HG03575 (cell line): ENCODE measurements at regions not wholly inside any gene's neighbourhood (a gene's known extent, or its start where the extent isn't known, plus 50 kb on each side); places are given as distances from the start of the nearest gene placed in this dataset.
"Not testable (repeated sequence)": the region's sequence is repeated elsewhere in the genome, so short reads cannot be mapped to it uniquely, and the experiment has no call there.

Experiments
- ATAC-seq: cut with Tn5 transposase; IDR thresholded peaks from one replicate; pipeline ENCODE4 v1.9.1; 2021; ENCODE audit not compliant: unreplicated experiment, insufficient number of reproducible peaks, low FRiP score; ENCODE audit errors: extremely low read depth

DNA sequence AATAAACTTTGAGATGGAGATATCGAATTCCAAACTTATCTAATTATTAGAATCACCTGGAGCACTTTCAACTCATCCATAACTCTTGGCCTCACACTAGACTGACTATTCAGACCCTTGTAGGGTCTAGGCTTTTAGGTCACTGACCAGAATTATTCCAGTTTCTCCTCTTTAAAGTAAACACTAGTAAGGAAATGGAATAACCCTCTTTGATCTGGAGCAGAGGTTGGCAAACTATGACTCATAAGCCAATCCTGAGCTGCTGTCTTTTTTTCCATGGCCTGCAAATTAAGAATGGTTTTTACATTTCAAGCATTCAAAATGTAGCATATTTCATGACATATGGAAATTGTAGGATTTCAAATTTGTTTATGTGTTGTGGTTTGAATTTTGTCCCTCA lies 1601.9 kb downstream of the REEP3 start:
- ATAC-seq, result no peak

DNA sequence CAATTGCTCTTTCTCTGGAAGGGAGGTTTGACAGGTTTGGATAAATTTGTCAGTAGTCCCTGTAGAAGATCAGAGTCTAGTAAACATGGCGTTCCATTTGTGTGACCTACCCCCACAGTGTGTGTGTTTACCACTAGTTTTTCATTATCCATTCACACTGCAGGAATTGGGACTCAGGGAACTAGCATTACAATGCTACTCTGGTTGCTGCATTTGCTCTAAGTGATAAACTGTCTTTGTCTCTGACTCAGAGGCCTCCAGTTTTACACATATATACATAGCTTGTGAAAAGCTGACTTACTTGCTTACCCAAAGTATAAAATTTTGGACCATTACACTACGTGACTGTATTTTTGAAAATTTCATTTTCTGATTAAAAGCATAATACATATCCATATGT lies 1604.0 kb downstream of the REEP3 start:
- no peak for ATAC-seq

DNA sequence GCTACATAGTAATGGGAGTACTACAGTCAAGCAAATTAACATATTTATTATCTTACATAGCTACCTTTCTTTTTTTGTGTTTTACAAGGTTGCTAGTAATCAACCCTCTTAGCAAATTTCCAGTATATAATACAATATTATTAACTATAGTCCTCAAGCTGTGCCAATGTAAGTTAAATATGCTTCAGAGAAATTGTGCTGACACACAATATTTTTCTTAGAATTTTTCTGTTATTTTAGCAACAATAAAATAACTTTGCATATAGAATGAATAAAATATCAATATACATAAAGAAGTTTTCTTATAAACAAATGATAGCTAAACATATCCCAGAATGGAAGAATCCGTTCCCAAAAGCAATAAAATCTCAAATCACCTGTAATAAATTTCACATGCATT lies 1605.1 kb downstream of the REEP3 start:
- no peak for ATAC-seq

DNA sequence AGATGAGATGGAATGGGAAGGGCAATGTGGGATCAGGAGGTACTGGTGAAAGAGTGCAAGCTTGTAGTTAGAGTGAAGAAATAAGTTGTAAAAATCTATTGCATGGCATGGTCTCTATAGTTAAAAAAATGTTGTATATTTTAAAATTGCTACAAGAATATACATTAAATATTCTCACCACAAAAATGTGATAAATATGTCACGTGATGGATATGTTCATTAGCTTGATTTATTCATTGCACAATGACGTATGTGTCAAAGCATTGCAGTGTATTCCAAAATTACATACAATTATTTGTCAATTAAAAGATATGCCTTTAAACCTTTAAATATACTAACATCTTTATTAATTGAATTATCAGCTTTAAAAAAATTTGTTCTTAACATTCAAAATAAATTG lies 1607.1 kb downstream of the REEP3 start:
- no peak for ATAC-seq

DNA sequence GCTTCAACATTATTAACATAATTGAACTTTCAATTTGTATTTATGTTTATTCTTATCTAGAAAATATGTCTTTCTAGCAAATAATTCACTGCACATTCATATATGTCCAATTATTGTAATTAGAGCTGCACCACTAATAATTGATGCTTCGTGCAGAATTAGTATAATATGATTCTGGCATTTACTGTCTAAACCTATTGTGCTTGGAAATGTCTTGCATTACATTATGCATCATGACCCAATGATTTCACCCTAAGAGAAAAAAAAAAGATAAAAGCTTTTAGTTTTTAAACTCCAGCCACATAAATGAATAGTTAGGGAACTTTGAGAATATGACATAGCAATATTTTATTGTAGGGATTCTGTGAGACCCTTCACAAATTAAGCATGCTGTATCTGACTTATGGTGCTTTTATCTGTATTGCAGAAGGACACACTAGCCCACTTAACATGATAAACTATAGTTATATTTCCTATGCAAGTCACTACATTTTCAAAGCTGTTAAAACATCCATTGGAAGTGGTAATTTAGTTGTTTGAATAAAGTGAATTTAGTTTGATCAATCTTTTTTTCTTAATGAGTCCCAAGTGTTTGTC lies 1609.1 kb downstream of the REEP3 start:
- no peak for ATAC-seq

DNA sequence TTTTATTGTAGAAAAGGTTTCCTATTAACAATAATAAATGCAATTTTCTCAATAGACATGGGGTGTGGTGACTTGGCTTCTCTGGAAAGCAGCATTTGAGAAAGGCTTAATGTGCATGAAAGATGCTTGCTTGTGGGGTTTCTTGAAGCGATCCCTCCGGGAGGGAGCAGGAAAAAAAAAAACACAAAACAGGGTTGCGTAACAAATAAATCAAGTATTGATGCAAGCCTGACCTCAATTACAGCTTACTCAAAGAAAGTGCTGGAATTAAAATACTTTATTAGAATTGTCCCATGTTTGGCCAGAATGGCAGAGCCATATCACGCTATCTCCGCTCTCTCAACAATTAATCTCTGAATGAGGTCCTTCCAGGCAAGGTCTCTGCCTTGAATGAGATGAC lies 1612.5 kb downstream of the REEP3 start:
- ATAC-seq, result no peak

DNA sequence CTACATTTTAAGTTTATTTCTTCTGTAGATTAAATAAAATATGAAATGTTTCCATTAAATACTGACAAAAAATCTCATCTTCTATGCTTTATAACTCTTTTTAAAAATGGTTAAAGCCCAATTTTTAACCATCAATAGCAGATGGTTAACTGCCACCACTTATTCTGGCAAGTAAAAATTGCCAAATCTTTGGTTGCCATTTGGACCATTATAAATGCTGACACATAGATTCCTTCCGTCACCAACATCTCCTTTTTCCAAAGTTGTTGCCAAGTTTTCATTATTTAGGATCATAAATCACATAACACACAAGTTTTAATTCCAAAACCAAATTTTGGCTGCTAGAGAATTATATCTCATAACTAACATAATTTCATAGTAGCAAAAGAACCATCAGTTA lies 1614.3 kb downstream of the REEP3 start:
- ATAC-seq, result no peak

DNA sequence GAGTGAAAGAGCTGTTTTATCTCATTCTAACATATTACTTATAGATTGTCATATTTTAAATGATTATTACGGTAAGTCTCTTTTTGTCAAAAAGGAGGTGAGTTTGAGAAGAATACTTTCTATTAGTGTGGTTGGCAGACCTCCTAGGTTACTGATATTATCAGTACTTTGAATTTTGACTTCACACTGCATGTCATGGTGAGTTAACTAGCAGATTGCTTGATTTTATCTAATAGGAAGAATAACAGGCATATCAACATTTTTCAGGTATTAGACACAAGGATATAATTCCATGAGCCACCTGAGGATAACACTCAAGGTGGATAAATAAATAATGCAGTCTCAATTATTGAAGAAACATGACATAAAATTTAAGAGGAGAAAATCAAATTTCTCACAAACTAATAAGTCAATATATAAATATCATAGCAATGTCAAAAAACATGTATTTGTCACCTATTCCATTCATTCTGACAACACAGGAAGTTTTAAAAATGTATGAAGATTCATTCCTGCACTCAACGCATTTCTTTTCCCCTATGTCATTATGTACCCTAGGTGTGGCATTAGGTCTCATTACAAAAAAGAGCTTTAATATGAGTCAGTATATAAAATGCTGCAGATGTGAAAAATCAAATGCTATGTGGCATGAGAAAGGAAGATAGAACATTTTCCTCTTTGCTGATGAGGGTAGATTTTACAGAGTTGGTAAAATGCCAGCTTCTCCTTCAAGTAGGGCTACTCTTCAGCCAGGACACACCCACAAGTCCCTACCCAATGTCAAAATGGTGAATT lies 1621.6 kb downstream of the REEP3 start:
- ATAC-seq, result no peak

DNA sequence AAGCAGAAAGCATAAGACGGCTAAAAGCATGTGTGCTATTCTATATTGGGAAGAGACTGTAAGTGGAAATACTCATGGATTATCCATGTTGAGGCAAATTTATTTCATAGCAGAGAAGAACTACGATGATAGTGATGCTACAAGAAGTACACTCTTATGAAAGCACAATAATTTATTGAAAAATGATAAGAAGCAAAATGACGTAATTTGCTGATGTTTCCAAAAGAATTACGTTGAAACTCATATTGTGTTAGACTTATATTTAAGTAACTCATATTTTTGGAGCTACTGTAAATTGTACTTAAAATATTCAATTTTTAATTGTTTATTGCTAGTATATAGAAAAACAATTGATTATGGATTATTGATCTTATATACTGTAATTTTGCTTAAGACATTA lies 1622.5 kb downstream of the REEP3 start:
- ATAC-seq, result no peak

DNA sequence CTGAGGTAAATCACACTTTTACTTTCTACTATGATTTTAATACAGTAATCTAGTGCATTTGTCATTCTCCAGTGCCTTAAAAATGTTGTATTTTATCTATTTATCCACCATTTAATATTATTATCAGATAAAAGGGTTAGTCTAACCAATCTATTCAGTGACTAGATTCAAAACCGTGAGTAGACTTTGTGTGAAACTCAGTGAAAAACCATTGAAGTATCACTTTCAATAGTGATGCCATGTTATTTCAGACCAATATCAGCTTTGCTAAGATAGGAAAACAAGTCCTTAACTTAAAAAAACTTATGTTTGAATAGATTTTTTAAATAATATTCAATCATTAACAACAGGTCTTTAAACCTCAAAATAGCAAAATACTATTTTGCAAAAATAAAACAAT lies 1628.7 kb downstream of the REEP3 start:
- ATAC-seq, result no peak

DNA sequence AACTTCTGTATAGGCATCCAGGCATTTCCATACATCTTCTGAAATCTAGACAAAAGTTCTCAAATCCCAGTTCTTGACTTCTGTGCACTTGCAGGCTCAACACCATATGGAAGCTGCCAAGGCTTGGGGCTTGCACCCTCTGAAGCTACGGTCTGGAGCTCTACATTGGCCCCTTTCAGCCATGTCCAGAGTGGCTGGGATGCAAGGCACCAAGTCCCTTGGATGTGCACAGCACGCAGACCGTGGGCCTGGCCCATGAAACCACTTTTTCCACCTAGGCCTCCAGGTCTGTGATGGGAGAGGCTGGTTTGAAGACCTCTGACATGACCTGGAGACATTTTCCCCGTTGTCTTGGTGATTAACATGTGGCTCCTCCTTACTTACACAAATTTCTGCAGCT lies 1645.1 kb downstream of the REEP3 start:
- no peak for ATAC-seq

DNA sequence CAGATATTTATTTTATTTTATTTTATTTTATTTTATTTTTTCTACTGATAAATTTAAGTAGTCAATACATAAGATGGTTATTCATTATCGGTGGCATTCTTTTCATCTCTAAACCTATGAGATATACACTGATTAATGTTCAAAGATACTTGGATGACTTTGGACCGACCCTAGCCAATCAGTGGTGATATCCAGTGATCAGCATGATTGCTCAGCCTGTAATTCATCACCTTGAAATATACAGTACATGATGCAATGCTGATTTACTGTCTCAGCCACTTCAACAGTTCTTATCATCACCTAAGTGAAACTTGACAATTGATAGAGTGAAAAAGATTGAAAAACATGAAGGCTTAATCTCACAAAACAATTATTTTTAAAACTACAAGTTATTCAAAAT lies 1651.0 kb downstream of the REEP3 start:
- no peak for ATAC-seq

DNA sequence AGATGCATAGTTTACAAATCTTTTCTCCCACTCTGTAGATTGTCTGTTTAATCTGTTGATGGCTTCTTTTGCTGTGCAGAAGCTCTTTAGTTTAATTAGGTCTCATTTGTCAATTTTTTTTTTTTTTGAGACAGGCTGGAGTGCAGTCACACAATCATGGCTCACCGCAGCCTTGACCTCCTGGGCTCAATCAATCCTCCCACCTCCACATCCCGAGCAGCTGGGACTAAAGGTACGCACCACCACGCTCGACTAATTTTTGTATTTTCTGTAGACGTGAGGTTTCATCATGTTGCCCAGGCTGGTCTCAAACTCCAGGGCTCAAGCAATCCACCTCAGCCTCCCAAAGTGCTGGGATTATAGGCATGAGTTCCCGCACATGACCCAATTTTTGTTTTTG lies 1655.8 kb downstream of the REEP3 start:
- ATAC-seq, result no peak

DNA sequence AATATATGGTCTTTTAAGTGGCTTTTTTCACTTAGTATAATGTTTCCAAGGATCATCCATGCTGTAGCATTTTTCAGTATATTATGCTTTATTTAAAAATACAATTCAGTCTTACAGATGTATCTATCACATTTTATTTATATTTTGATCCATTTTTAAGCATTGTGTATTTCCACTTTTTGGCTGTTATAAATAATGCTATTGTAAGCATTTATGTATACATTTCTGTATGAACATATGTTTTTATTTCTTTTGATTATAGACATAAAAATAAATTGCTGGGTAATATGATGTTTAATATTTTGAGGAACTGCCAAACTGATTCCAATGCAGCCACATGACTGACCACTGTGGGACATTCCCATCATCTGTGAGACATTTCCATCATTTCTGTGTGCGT lies 1662.0 kb downstream of the REEP3 start:
- ATAC-seq, result no peak

DNA sequence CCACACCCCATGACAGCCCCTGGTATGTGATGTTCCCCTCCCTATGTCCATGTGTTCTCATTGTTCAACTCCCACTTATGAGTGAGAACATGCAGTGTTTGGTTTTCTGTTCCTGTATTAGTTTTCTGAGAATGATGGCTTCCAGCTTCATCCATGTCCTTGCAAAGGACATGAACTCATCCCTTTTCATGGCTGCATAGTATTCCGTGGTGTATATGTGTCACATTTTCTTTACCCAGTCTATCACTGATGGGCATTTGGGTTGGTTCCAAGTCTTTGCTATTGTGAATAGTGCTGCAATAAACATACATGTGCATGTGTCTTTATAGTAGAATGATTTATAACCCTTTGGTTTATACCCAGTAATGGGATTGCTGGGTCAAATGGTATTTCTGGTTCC lies 1665.5 kb downstream of the REEP3 start:
- ATAC-seq, result not testable (repeated sequence)

DNA sequence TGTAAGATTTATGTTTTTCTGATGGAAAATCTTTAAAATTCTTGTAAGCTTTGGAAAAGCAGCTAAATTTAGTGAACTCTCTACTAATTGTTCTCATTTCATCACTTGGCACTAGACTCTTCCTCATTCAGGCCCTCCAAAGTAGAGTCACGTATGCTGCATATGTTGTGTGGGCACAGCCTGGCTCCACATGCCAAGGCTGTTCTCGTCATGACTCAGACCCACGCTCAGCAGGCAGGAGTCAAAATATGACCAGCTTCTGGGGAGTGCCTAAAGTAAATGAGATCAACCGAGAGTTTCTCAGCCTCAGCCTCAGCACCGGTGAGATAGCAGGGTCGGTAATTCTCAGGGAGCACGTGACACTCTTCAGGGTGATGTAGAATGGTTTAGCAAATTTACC lies 1672.9 kb downstream of the REEP3 start:
- no peak for ATAC-seq

DNA sequence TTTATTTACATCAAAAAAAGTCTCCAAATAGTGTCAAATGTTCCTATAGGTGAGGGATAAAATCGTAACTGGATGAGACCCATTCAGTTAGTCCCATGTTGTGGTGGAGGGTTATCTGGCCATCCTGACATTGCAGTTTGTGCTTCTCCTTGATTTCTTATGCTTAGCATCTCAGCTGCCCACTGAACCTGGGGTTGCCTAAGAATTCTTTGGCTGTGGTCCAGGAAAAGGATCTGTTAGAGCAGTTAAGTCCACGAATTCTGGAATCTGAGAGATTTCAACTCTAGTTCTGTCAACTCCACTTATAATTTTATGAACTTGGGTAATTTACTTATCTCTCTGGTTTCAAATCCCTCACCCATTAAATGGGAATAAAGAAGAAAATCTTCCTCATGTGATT lies 1673.4 kb downstream of the REEP3 start:
- no peak for ATAC-seq

DNA sequence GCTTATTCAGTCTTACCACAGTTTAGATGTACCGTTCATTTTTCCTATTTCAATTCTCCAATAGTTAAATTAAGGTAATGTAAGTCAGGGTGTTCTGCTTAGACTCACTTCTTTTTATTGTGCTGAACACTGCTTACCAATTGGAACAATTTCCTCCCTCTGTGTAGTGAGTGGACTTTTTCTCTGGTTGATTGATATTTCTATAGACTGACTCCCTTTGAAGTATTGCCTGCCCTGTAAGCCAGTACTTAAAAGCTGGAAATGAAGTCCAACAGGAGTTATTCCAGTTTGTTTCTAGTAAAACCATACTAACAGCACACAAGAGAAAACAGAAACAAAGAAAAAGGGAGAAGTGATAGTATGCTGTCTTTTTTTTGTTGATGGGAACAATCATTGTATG lies 1674.9 kb downstream of the REEP3 start:
- ATAC-seq, result no peak

DNA sequence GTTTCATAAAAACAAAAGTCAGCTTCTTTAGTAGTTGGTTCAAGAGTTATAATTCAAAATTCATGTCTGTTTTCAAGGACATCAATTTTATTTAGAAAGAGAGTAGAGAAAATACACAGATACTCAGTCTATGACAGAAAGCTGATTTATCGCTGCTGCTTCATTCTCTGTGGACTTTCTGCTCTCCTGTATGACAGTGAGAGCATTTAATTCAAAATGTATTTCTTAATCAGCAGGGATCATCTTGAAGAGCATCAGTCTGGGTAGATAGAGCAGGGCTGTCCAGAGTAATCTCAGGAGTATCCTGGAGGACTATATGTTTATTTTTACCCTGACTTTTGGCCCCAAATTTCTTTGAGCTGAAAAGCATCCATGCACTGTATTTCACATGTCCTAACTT lies 1676.7 kb downstream of the REEP3 start:
- ATAC-seq, result no peak

DNA sequence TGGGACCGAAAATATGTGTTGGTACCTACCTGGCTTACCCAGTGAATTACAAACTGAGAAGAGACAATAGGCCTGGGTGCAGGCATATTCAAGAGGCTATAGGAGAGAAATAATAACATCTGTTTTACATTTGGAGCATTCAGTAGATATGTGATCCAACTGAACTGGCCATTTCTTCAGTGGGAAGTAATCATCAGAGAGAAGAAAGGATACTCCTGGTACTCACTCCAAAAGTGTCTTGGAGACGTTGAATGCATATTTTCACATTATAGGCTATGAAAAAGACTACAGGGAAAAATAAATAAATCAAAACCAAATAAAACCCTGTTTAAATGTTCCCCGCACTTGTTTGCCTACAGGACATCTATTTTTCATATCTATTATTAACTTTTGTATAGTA lies 1680.3 kb downstream of the REEP3 start:
- ATAC-seq, result no peak

DNA sequence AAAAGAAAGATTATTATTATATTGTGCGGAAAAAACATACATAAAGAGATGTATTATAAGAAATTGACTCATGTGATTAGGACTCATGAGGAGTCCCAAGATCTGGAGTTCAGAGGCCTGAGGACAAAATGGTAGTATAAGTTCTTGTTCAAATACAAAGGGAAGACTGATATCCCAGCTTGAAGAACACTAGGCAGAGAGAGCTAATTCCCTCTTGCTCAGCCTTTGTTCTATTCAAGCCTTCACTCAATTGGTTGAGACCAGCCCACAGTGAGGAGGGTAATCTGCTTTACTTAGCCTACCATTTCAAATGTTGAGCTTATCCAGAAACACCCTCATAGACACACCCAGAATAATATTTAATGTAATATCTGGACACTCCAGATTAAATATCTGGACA lies 1683.8 kb downstream of the REEP3 start:
- ATAC-seq, result no peak
